Mesenchymal stem cell (in vitro differentiated cells and primary cell): ENCODE measurements at regions not wholly inside any gene's neighbourhood (a gene's known extent, or its start where the extent isn't known, plus 50 kb on each side); places are given as distances from the start of the nearest gene placed in this dataset.

Experiments used
- DNase-seq: peaks from one replicate; pipeline ENCODE4 v3.0.0-alpha.2; 2013
- H2AFZ ChIP-seq: one replicate; pipeline ENCODE4 v1.6.1; 2013; ENCODE audit warnings: low read depth, mild to moderate bottlenecking, control low read depth, inconsistent platforms, low read length, moderate library complexity
- H2AK5ac ChIP-seq: 2 replicates; pipeline ENCODE4 v1.6.1; 2013; ENCODE audit warnings: low read length, moderate library complexity, mild to moderate bottlenecking, inconsistent platforms; ENCODE audit not compliant: severe bottlenecking
- H2BK120ac ChIP-seq: one replicate; pipeline ENCODE4 v1.6.1; 2013; ENCODE audit warnings: low read depth, mild to moderate bottlenecking, inconsistent platforms, low read length, moderate library complexity
- H2BK12ac ChIP-seq, 2 experiments: one replicate each; pipeline ENCODE4 v1.6.1; 2013; ENCODE audit warnings: inconsistent platforms in 2 of 2, low read length in 2 of 2, mild to moderate bottlenecking in 2 of 2, moderate library complexity in 2 of 2, control low read depth in 1 of 2
- H2BK15ac ChIP-seq: one replicate; pipeline ENCODE4 v1.6.1; 2013; ENCODE audit warnings: mild to moderate bottlenecking, low read depth, inconsistent platforms; ENCODE audit not compliant: poor library complexity, severe bottlenecking
- H2BK5ac ChIP-seq: 2 replicates; pipeline ENCODE4 v1.6.1; 2013; ENCODE audit warnings: low read depth, mild to moderate bottlenecking, low read length, control low read depth, inconsistent platforms; ENCODE audit not compliant: poor library complexity, severe bottlenecking
- H3K14ac ChIP-seq, 2 experiments: one replicate each; pipeline ENCODE4 v1.6.1; 2013; ENCODE audit warnings: inconsistent platforms in 2 of 2, low read length in 2 of 2, control low read depth in 1 of 2, mild to moderate bottlenecking in 1 of 2, moderate library complexity in 1 of 2
- H3K18ac ChIP-seq, 2 experiments: one replicate each; pipeline ENCODE4 v1.6.1; 2013; ENCODE audit warnings: inconsistent platforms in 2 of 2, low read length in 2 of 2, control low read depth in 1 of 2, low read depth in 1 of 2, mild to moderate bottlenecking in 1 of 2
- H3K23ac ChIP-seq, 2 experiments: one replicate each; pipeline ENCODE4 v1.6.1; 2013; ENCODE audit warnings: inconsistent platforms in 2 of 2, low read length in 2 of 2, mild to moderate bottlenecking in 2 of 2, moderate library complexity in 2 of 2, control low read depth in 1 of 2
- H3K27ac ChIP-seq: 2 replicates; pipeline ENCODE4 v1.5.1; 2013; ENCODE audit warnings: mild to moderate bottlenecking, moderate library complexity, low read length, control low read depth, inconsistent platforms; ENCODE audit not compliant: poor library complexity, severe bottlenecking
- H3K27me3 ChIP-seq, 2 experiments: 2 replicates each; pipeline versions ENCODE4 v1.6.1 to v1.7.0; 2013; ENCODE audit warnings: low read length in 2 of 2, mild to moderate bottlenecking in 2 of 2, moderate library complexity in 2 of 2, control low read depth in 1 of 2, inconsistent platforms in 1 of 2; ENCODE audit not compliant: control insufficient read depth in 1 of 2, insufficient read depth in 1 of 2
- H3K36me3 ChIP-seq, 2 experiments: 2 replicates each; pipeline versions ENCODE4 v1.6.1 to v1.7.0; 2013; ENCODE audit warnings: low read length in 2 of 2, control low read depth in 1 of 2, inconsistent platforms in 1 of 2, low read depth in 1 of 2, mild to moderate bottlenecking in 1 of 2; ENCODE audit not compliant: insufficient read depth in 2 of 2, control insufficient read depth in 1 of 2
- H3K4ac ChIP-seq, 2 experiments: one replicate each; pipeline ENCODE4 v1.6.1; 2013; ENCODE audit warnings: inconsistent platforms in 2 of 2, low read length in 2 of 2, mild to moderate bottlenecking in 2 of 2, moderate library complexity in 2 of 2, control low read depth in 1 of 2, low read depth in 1 of 2
- H3K4me1 ChIP-seq: 2 replicates; pipeline ENCODE4 v1.6.1; 2013; ENCODE audit warnings: low read depth, low read length, control low read depth; ENCODE audit not compliant: control insufficient read depth, insufficient read depth
- H3K4me2 ChIP-seq: 2 replicates; pipeline ENCODE4 v1.6.1; 2013; ENCODE audit warnings: low read length, mild to moderate bottlenecking, inconsistent platforms; ENCODE audit not compliant: poor library complexity, severe bottlenecking
- H3K4me3 ChIP-seq, 2 experiments: 2 replicates each; pipeline versions ENCODE4 v1.5.1 to v1.7.0; 2013; ENCODE audit warnings: low read length in 2 of 2, mild to moderate bottlenecking in 2 of 2, control low read depth in 1 of 2, low read depth in 1 of 2; ENCODE audit not compliant: insufficient read depth in 1 of 2
- H3K79me1 ChIP-seq: replicated peaks from 2 replicates; pipeline ENCODE4 v1.6.1; 2013; ENCODE audit warnings: mild to moderate bottlenecking, control low read depth, low read length, inconsistent platforms; ENCODE audit not compliant: poor library complexity, severe bottlenecking
- H3K9ac ChIP-seq: 2 replicates; pipeline ENCODE4 v1.7.0; 2013; ENCODE audit warnings: mild to moderate bottlenecking, low read length, moderate library complexity
- H3K9me3 ChIP-seq: 2 replicates; pipeline ENCODE4 v1.7.0; 2013; ENCODE audit warnings: mild to moderate bottlenecking, low read length; ENCODE audit not compliant: control insufficient read depth
- H4K8ac ChIP-seq: one replicate; pipeline ENCODE4 v1.6.1; 2013; ENCODE audit warnings: inconsistent platforms, mild to moderate bottlenecking, low read length, moderate library complexity
- H4K91ac ChIP-seq: one replicate; pipeline ENCODE4 v1.6.1; 2013; ENCODE audit warnings: mild to moderate bottlenecking, low read length, inconsistent platforms
- WGBS: methylation state at CpG from one replicate; pipeline ENCODE4 v1.1.7; 2013; ENCODE audit warnings: mixed read lengths; 5-methylcytosine and 5-hydroxymethylcytosine counted together

DNA sequence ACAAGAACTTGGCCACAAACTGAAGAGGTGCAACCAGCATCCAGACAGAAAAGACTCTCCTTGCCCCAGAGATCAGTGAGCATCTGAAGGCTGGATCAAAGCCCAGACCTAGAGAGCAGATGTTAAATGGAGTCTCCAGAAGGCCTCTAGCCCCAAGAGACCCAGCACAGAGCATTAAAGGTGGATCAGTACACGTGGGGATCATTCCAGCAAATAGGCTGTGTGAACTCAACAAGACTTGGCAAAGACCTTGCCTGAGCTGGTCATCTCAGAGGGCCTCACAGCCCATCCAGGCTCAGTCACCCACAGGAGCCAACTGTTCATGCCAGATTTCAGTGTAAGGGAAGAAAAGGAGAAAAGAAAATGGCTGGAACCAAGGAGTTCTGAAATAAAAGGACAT lies 214.0 kb downstream of the ENC1 start:
- H2AK5ac ChIP-seq, result no peak overlapping the region
- H3K4me1 ChIP-seq, result no peaks in the 10 kb centered on the region
- no peaks in the 10 kb centered on the region for H3K79me1 ChIP-seq
- no peak overlapping the region for H3K27ac ChIP-seq
- no peak overlapping the region for H2AFZ ChIP-seq
- H3K4me3 ChIP-seq, result no peak overlapping the region
- 100% methylated on average over 1 of the region's 1 CpG for WGBS
- H3K4ac ChIP-seq, result no peak overlapping the region
- no peak overlapping the region for H3K14ac ChIP-seq
- H2BK12ac ChIP-seq, result no peak overlapping the region
- no peak overlapping the region for H4K91ac ChIP-seq
- H2BK5ac ChIP-seq, result no peak overlapping the region
- H3K4me2 ChIP-seq, result no peak overlapping the region
- DNase-seq, result no peak
- no peak overlapping the region for H3K9ac ChIP-seq
- no peak overlapping the region for H3K23ac ChIP-seq
- no peak overlapping the region for H2BK120ac ChIP-seq
- H4K8ac ChIP-seq, result no peak overlapping the region
- H2BK15ac ChIP-seq, result no peak overlapping the region
- H3K27me3 ChIP-seq, result no peaks in the 10 kb centered on the region
- peak overlapping the region in 1 of 2 experiments; percentile 14 for H3K18ac ChIP-seq
- no peaks in the 10 kb centered on the region for H3K9me3 ChIP-seq
- H3K36me3 ChIP-seq, result no peaks in the 10 kb centered on the region

GRCh38 chr5:74424162-74424868 lies 216.2 kb downstream of the ENC1 start:
- H3K9me3 ChIP-seq, result no peaks in the 10 kb centered on the region
- H2BK120ac ChIP-seq, result no peak overlapping the region
- H3K4me1 ChIP-seq, result no peaks in the 10 kb centered on the region
- no peak overlapping the region for H2AK5ac ChIP-seq
- H3K79me1 ChIP-seq, result no peaks in the 10 kb centered on the region
- H3K4me3 ChIP-seq, result no peak overlapping the region
- no peak overlapping the region for H4K8ac ChIP-seq
- H3K4ac ChIP-seq, result no peak overlapping the region
- no peak overlapping the region for H3K4me2 ChIP-seq
- no peak for DNase-seq
- no peaks in the 10 kb centered on the region for H3K27me3 ChIP-seq
- no peak overlapping the region for H3K9ac ChIP-seq
- H2BK5ac ChIP-seq, result no peak overlapping the region
- H2AFZ ChIP-seq, result no peak overlapping the region
- H3K27ac ChIP-seq, result no peak overlapping the region
- H3K18ac ChIP-seq, result no peak overlapping the region
- 91% methylated on average over 5 of the region's 5 CpGs for WGBS
- no peak overlapping the region for H4K91ac ChIP-seq
- no peak overlapping the region for H3K14ac ChIP-seq
- H3K23ac ChIP-seq, result no peak overlapping the region
- H3K36me3 ChIP-seq, result no peaks in the 10 kb centered on the region
- no peak overlapping the region for H2BK12ac ChIP-seq
- H2BK15ac ChIP-seq, result no peak overlapping the region

- no peak overlapping the region for H3K9ac ChIP-seq
- no peak overlapping the region for H3K4me3 ChIP-seq
- H4K91ac ChIP-seq, result no peak overlapping the region
- no peak overlapping the region for H3K4ac ChIP-seq
- H3K14ac ChIP-seq, result no peak overlapping the region
- no peaks in the 10 kb centered on the region for H3K79me1 ChIP-seq
- peak overlapping the region in 1 of 2 experiments; percentile 63 for H2BK12ac ChIP-seq
- no peak overlapping the region for H2AK5ac ChIP-seq
- H3K23ac ChIP-seq, result no peak overlapping the region
- no peaks in the 10 kb centered on the region for H3K4me1 ChIP-seq
- 96% methylated on average over 1 of the region's 1 CpG for WGBS
- H2AFZ ChIP-seq, result no peak overlapping the region
- no peak overlapping the region for H2BK120ac ChIP-seq
- no peaks in the 10 kb centered on the region for H3K36me3 ChIP-seq
- no peak overlapping the region for H2BK5ac ChIP-seq
- H4K8ac ChIP-seq, result no peak overlapping the region
- H3K4me2 ChIP-seq, result no peak overlapping the region
- no peaks in the 10 kb centered on the region for H3K27me3 ChIP-seq
- DNase-seq, result no peak
- no peak overlapping the region for H2BK15ac ChIP-seq
- no peak overlapping the region for H3K27ac ChIP-seq
- no peaks in the 10 kb centered on the region for H3K9me3 ChIP-seq
- H3K18ac ChIP-seq, result no peak overlapping the region
Observed at GRCh38 chr5:74423383-74423782, 217.1 kb downstream of the ENC1 start.

DNA sequence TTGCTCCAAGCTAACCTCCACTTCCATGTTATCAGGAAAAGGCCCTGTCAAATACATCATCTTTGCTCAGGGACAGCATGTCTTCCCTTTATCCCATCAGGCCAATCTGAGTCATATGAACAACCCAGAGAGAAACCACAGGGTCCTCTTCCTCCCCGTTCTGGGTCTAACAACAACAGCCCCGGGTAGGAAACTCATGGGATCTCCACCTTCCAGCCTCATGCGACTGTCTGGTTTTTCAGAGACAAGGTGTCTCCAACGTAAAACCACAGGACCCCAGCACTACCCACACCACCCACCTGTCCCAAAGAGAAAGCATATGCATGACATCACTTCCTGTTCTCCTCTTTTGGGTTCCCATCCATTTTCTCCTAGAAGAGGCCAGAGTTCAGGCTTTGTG lies 217.9 kb downstream of the ENC1 start:
- 85% methylated on average over 4 of the region's 4 CpGs for WGBS

More for the DNA sequence above, 217.9 kb downstream of the ENC1 start:
- DNase-seq, result no peak
- Histone ChIP-seq H4K91ac (no peak overlapping the region), H2BK15ac (no peak overlapping the region), H3K23ac (no peak overlapping the region), H2AK5ac (no peak overlapping the region), H3K27me3 (no peaks in the 10 kb centered on the region), H3K9me3 (no peaks in the 10 kb centered on the region), H3K18ac (no peak overlapping the region), H3K36me3 (no peaks in the 10 kb centered on the region), H3K27ac (no peak overlapping the region), H2BK120ac (peak overlapping the region; percentile 68), H3K4me3 (no peak overlapping the region), H2AFZ (no peak overlapping the region), H3K4me2 (no peak overlapping the region), H4K8ac (no peak overlapping the region), H3K79me1 (no peaks in the 10 kb centered on the region), H3K4ac (no peak overlapping the region), H2BK5ac (no peak overlapping the region), H3K4me1 (no peaks in the 10 kb centered on the region), H3K14ac (no peak overlapping the region), H2BK12ac (no peak overlapping the region), H3K9ac (no peak overlapping the region)
